IgD-negative memory B cell (primary cell): ENCODE measurements at regions not wholly inside any gene's neighbourhood (a gene's known extent, or its start where the extent isn't known, plus 50 kb on each side); places are given as distances from the start of the nearest gene placed in this dataset.
A peak's percentile ranks its signal among the peaks of the same experiment; 100 is the strongest.
"Not testable (repeated sequence)": the region's sequence is repeated elsewhere in the genome, so short reads cannot be mapped to it uniquely, and the experiment has no call there.

ENCODE experiments used
- H3K27ac Mint-ChIP-seq, 3 donors: one replicate each; pipeline ENCODE4 v1.8.0; 2020 to 2022; ENCODE audit warnings: mild to moderate bottlenecking in 3 of 3, mixed read lengths in 3 of 3, moderate library complexity in 1 of 3
- H3K27me3 Mint-ChIP-seq: one replicate; pipeline ENCODE4 v1.8.0; 2021; ENCODE audit warnings: mixed read lengths
- H3K36me3 Mint-ChIP-seq: one replicate; pipeline ENCODE4 v1.8.0; 2020; ENCODE audit warnings: mild to moderate bottlenecking, mixed read lengths
- H3K4me1 Mint-ChIP-seq, 3 donors: one replicate each; pipeline ENCODE4 v1.8.0; 2020 to 2022; ENCODE audit warnings: mixed read lengths in 3 of 3, mild to moderate bottlenecking in 1 of 3
- H3K4me3 Mint-ChIP-seq, 4 donors: one replicate each; pipeline ENCODE4 v1.8.0; 2020 to 2022; ENCODE audit warnings: mild to moderate bottlenecking in 4 of 4, mixed read lengths in 4 of 4, moderate library complexity in 3 of 4
- H3K9me3 Mint-ChIP-seq, 3 donors: one replicate each; pipeline ENCODE4 v1.8.0; 2020 to 2021; ENCODE audit warnings: mixed read lengths in 3 of 3, mild to moderate bottlenecking in 1 of 3

- peaks cover 0 to 12% (median 3%) of the 10 kb centered on the region in 3 donors for H3K9me3 Mint-ChIP-seq
- no peak overlapping the region for H3K4me3 Mint-ChIP-seq
- no peak overlapping the region for H3K27ac Mint-ChIP-seq
- no peaks in the 10 kb centered on the region for H3K36me3 Mint-ChIP-seq
- peaks cover 2% of the 10 kb centered on the region for H3K27me3 Mint-ChIP-seq
- H3K4me1 Mint-ChIP-seq: peaks cover 0 to 1% (median 0%) of the 10 kb centered on the region in 3 donors
Observed at GRCh38 chr10:46170789-46171188, 116.0 kb upstream of the ANTXRL start.

GRCh38 chr10:46171661-46172060 lies 115.1 kb upstream of the ANTXRL start:
- Mint-ChIP-seq H3K27me3 (peaks cover 2% of the 10 kb centered on the region), H3K36me3 (no peaks in the 10 kb centered on the region), H3K9me3 (peaks cover 0 to 12% (median 3%) of the 10 kb centered on the region in 3 donors), H3K4me1 (peaks cover 0 to 1% (median 0%) of the 10 kb centered on the region in 3 donors), H3K27ac (no peak overlapping the region), H3K4me3 (no peak overlapping the region)

GRCh38 chr10:46175296-46175695 lies 111.5 kb upstream of the ANTXRL start:
- peaks cover 4% of the 10 kb centered on the region for H3K27me3 Mint-ChIP-seq
- H3K4me1 Mint-ChIP-seq: peaks cover 0 to 1% (median 1%) of the 10 kb centered on the region in 3 donors
- peaks cover 0 to 4% (median 0%) of the 10 kb centered on the region in 3 donors for H3K9me3 Mint-ChIP-seq
- H3K27ac Mint-ChIP-seq: no peak overlapping the region
- H3K36me3 Mint-ChIP-seq: no peaks in the 10 kb centered on the region
- H3K4me3 Mint-ChIP-seq: peak overlapping the region in 1 of 4 donors; percentile 20

GRCh38 chr10:46175831-46176230 lies 111.0 kb upstream of the ANTXRL start:
- Mint-ChIP-seq H3K27ac (no peak overlapping the region), H3K27me3 (peaks cover 4% of the 10 kb centered on the region), H3K4me1 (peaks cover 0 to 1% (median 1%) of the 10 kb centered on the region in 3 donors), H3K9me3 (peaks cover 0 to under 1% (median 0%) of the 10 kb centered on the region in 3 donors), H3K36me3 (no peaks in the 10 kb centered on the region), H3K4me3 (no peak overlapping the region)

GRCh38 chr10:46187431-46187830 lies 99.4 kb upstream of the ANTXRL start:
- not testable (repeated sequence) for H3K27ac Mint-ChIP-seq, H3K4me3 Mint-ChIP-seq

GRCh38 chr10:46197050-46197449 lies 89.7 kb upstream of the ANTXRL start:
- no peak overlapping the region for H3K27ac Mint-ChIP-seq
- no peaks in the 10 kb centered on the region for H3K4me1 Mint-ChIP-seq
- H3K4me3 Mint-ChIP-seq: no peak overlapping the region
- no peaks in the 10 kb centered on the region for H3K36me3 Mint-ChIP-seq
- H3K9me3 Mint-ChIP-seq: no peaks in the 10 kb centered on the region
- H3K27me3 Mint-ChIP-seq: no peaks in the 10 kb centered on the region

More at GRCh38 chr10:46187431-46187830, 99.4 kb upstream of the ANTXRL start:
- not testable (repeated sequence) for H3K9me3 Mint-ChIP-seq, H3K27me3 Mint-ChIP-seq, H3K36me3 Mint-ChIP-seq, H3K4me1 Mint-ChIP-seq

- Mint-ChIP-seq H3K4me3 (no peak overlapping the region), H3K27me3 (no peaks in the 10 kb centered on the region), H3K36me3 (no peaks in the 10 kb centered on the region), H3K4me1 (no peaks in the 10 kb centered on the region), H3K9me3 (no peaks in the 10 kb centered on the region), H3K27ac (no peak overlapping the region)
Observed at GRCh38 chr10:46198516-46198915, 88.3 kb upstream of the ANTXRL start.

- not testable (repeated sequence) for H3K9me3 Mint-ChIP-seq, H3K27ac Mint-ChIP-seq, H3K4me1 Mint-ChIP-seq, H3K4me3 Mint-ChIP-seq, H3K36me3 Mint-ChIP-seq, H3K27me3 Mint-ChIP-seq
Observed at GRCh38 chr10:46202405-46202804, 84.4 kb upstream of the ANTXRL start.

- H3K4me1 Mint-ChIP-seq, H3K4me3 Mint-ChIP-seq, H3K36me3 Mint-ChIP-seq, H3K27me3 Mint-ChIP-seq, H3K27ac Mint-ChIP-seq, H3K9me3 Mint-ChIP-seq: not testable (repeated sequence)
Observed at GRCh38 chr10:46204482-46205102, 82.2 kb upstream of the ANTXRL start.

GRCh38 chr10:46210427-46210826 lies 76.4 kb upstream of the ANTXRL start:
- H3K4me1 Mint-ChIP-seq, H3K27me3 Mint-ChIP-seq, H3K36me3 Mint-ChIP-seq, H3K9me3 Mint-ChIP-seq, H3K4me3 Mint-ChIP-seq, H3K27ac Mint-ChIP-seq: not testable (repeated sequence)

GRCh38 chr10:46215426-46215825 lies 71.4 kb upstream of the ANTXRL start:
- H3K4me3 Mint-ChIP-seq: no peak overlapping the region
- H3K27me3 Mint-ChIP-seq: peaks cover 2% of the 10 kb centered on the region
- no peak overlapping the region for H3K27ac Mint-ChIP-seq
- peaks cover 0 to 2% (median 0%) of the 10 kb centered on the region in 3 donors for H3K4me1 Mint-ChIP-seq
- no peaks in the 10 kb centered on the region for H3K36me3 Mint-ChIP-seq
- H3K9me3 Mint-ChIP-seq: no peaks in the 10 kb centered on the region

GRCh38 chr10:46216003-46216634 lies 70.7 kb upstream of the ANTXRL start:
- Mint-ChIP-seq H3K9me3 (no peaks in the 10 kb centered on the region), H3K27me3 (peaks cover 2% of the 10 kb centered on the region), H3K4me1 (peaks cover 0 to 2% (median 0%) of the 10 kb centered on the region in 3 donors), H3K4me3 (no peak overlapping the region), H3K36me3 (no peaks in the 10 kb centered on the region), H3K27ac (no peak overlapping the region)

GRCh38 chr10:46216836-46217751 lies 69.7 kb upstream of the ANTXRL start:
- Mint-ChIP-seq H3K4me3 (no peak overlapping the region), H3K36me3 (no peaks in the 10 kb centered on the region), H3K27me3 (peaks cover 2% of the 10 kb centered on the region), H3K27ac (no peak overlapping the region), H3K4me1 (peaks cover 0 to 2% (median 0%) of the 10 kb centered on the region in 3 donors), H3K9me3 (no peaks in the 10 kb centered on the region)

GRCh38 chr10:46217752-46218453 lies 68.9 kb upstream of the ANTXRL start:
- Mint-ChIP-seq H3K36me3 (no peaks in the 10 kb centered on the region), H3K4me1 (peaks cover 0 to 2% (median 0%) of the 10 kb centered on the region in 3 donors), H3K9me3 (no peaks in the 10 kb centered on the region), H3K4me3 (no peak overlapping the region), H3K27ac (no peak overlapping the region), H3K27me3 (peaks cover 2% of the 10 kb centered on the region)

- Mint-ChIP-seq H3K4me3 (no peak overlapping the region), H3K9me3 (no peaks in the 10 kb centered on the region), H3K36me3 (no peaks in the 10 kb centered on the region), H3K27ac (no peak overlapping the region), H3K4me1 (peaks cover 0 to 2% (median 0%) of the 10 kb centered on the region in 3 donors), H3K27me3 (peaks cover 2% of the 10 kb centered on the region)
Observed at GRCh38 chr10:46218921-46219320, 67.9 kb upstream of the ANTXRL start.
